ENCODE measurements at regions not wholly inside any gene's neighbourhood (a gene's known extent, or its start where the extent isn't known, plus 50 kb on each side); places are given as distances from the start of the nearest gene placed in this dataset.

DNA sequence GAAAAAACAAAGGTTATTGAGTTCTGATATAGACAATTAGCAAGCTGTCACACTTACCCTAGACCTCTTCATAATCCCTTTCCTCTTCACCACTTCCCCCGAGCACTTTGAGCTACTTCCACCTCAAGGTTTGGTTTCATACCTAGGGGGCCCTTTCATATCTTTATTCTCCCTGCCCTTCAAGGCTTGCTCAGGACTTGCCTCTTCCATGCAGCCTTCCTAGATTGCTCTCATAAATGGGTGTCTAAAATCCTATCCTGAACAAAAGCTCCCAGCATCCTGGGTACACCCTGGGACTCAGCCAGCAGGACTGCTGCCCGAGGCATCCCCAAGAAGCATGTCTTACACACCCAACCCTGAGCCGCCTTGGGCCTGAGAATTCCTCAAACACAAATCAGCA lies 157.3 kb downstream of the C5orf15 start:
- H3K9ac ChIP-seq (ENCODE audit: control insufficient read depth, insufficient read depth, low read length): no peak overlapping the region
- 17% methylated on average over 3 of the region's 3 CpGs for WGBS (ENCODE audit: insufficient coverage, insufficient replicate concordance, low lambda C conversion rate, missing lambda C conversion rate)
- H3K9me3 ChIP-seq (replicated peaks; ENCODE audit: control insufficient read depth, insufficient read depth, low read length): no peaks in the 10 kb centered on the region
- TF ChIP-seq, protein P1, sequence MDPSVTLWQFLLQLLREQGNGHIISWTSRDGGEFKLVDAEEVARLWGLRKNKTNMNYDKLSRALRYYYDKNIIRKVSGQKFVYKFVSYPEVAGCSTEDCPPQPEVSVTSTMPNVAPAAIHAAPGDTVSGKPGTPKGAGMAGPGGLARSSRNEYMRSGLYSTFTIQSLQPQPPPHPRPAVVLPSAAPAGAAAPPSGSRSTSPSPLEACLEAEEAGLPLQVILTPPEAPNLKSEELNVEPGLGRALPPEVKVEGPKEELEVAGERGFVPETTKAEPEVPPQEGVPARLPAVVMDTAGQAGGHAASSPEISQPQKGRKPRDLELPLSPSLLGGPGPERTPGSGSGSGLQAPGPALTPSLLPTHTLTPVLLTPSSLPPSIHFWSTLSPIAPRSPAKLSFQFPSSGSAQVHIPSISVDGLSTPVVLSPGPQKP (IDR thresholded peaks at IDR 0.05; ENCODE audit: low read depth, low read length): no peak
- peaks cover 0 to 1% of the 10 kb centered on the region in 2 experiments; a peak in 1 of 4 replicates for H3K27me3 ChIP-seq (replicated peaks in 1 of 2; ENCODE audit: control insufficient read depth in 2 of 2, insufficient read depth in 2 of 2, low read length in 1 of 2)
- intact Hi-C loops (cut with micrococcal nuclease; ENCODE audit: unreplicated experiment) (no loop called here), in situ Hi-C loops (cut with MboI) (no loop called here)
- no peaks in the 10 kb centered on the region for H3K79me2 ChIP-seq (ENCODE audit: control insufficient read depth, insufficient read depth, low read length)
- no peak for DNase-seq (ENCODE audit: low read depth, low spot score)
- ChIA-PET RAD21 (ENCODE audit: unreplicated experiment) (interaction anchor here (1.9 kb wide), 1 partner anchor 13 kb away, joined by 5 read pairs; no protein-coding TSS in a partner anchor), CTCF (interaction anchor here (1.0 to 1.4 kb wide), 5 partner anchors 28 to 701 kb away, joined by 3 read pairs; no protein-coding TSS in a partner anchor), POLR2A (interaction anchor here (1.7 kb wide), 1 partner anchor 10 kb away, joined by 6 read pairs; no protein-coding TSS in a partner anchor), SMC1A (ENCODE audit: uncharacterized antibody, unreplicated experiment) (interaction anchor here (0.6 to 0.9 kb wide), 2 partner anchors 11 to 40 kb away, joined by 3 read pairs; no protein-coding TSS in a partner anchor)
- H3K36me3 ChIP-seq (ENCODE audit: control insufficient read depth in 2 of 2, insufficient read depth in 2 of 2, low read length in 1 of 2): no peaks in the 10 kb centered on the region
- FAIRE-seq: no peak
- H3K4me1 ChIP-seq (ENCODE audit: control insufficient read depth, insufficient read depth, low read length): no peaks in the 10 kb centered on the region
- H3K27ac ChIP-seq (ENCODE audit: control insufficient read depth, insufficient read depth): no peak overlapping the region
- no peak overlapping the region for H2AFZ ChIP-seq (ENCODE audit: control insufficient read depth, low read depth, low read length)
- no peak for ATAC-seq
- no TSS peak for BruUV-seq (replicated peaks)
- no peak overlapping the region for H3K4me3 ChIP-seq
- no peaks in the 10 kb centered on the region for H4K20me1 ChIP-seq (ENCODE audit: control insufficient read depth, insufficient read depth)
- H3K4me2 ChIP-seq (ENCODE audit: control insufficient read depth, insufficient read depth): no peak overlapping the region

DNA sequence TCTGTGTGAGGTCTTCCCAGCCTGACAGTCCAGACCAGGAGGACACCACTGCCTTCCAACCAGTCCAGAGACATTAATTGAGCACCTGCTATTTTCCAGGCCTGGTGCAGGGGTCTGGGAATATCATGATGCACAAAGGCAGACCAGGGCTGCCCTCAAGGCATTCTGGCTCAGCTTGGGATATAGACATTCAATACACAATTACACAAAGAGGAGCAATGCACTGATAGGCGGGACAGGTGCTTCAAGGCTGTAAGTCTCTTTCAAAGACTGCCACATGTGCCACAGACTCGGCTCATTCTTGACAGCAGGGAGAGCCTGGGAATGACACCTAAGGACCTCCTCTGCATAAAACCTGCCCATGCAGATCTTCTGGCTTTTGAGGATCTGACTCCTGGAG lies 158.6 kb downstream of the C5orf15 start:
- in situ Hi-C loops (cut with MboI) (no loop called here), intact Hi-C loops (cut with micrococcal nuclease; ENCODE audit: unreplicated experiment) (no loop called here)
- FAIRE-seq: no peak
- H3K27me3 ChIP-seq (replicated peaks in 1 of 2; ENCODE audit: control insufficient read depth in 2 of 2, insufficient read depth in 2 of 2, low read length in 1 of 2): peaks cover 0 to 1% of the 10 kb centered on the region in 2 experiments; a peak in 1 of 4 replicates
- CTCF ChIA-PET: no interaction called here
- WGBS (ENCODE audit: insufficient coverage, insufficient replicate concordance, low lambda C conversion rate, missing lambda C conversion rate): 25% methylated on average over 2 of the region's 2 CpGs
- no peaks in the 10 kb centered on the region for H3K79me2 ChIP-seq (ENCODE audit: control insufficient read depth, insufficient read depth, low read length)
- H3K36me3 ChIP-seq (ENCODE audit: control insufficient read depth in 2 of 2, insufficient read depth in 2 of 2, low read length in 1 of 2): no peaks in the 10 kb centered on the region
- no peak overlapping the region for H2AFZ ChIP-seq (ENCODE audit: control insufficient read depth, low read depth, low read length)
- SMC1A ChIA-PET (ENCODE audit: uncharacterized antibody, unreplicated experiment): no interaction called here
- H3K9ac ChIP-seq (ENCODE audit: control insufficient read depth, insufficient read depth, low read length): no peak overlapping the region
- H3K9me3 ChIP-seq (replicated peaks; ENCODE audit: control insufficient read depth, insufficient read depth, low read length): no peaks in the 10 kb centered on the region
- no peaks in the 10 kb centered on the region for H4K20me1 ChIP-seq (ENCODE audit: control insufficient read depth, insufficient read depth)
- no TSS peak for BruUV-seq (replicated peaks)
- RAD21 ChIA-PET (ENCODE audit: unreplicated experiment): interaction anchor here (1.9 kb wide), 1 partner anchor 14 kb away, joined by 5 read pairs; no protein-coding TSS in a partner anchor
- ATAC-seq: no peak
- H3K4me1 ChIP-seq (ENCODE audit: control insufficient read depth, insufficient read depth, low read length): no peaks in the 10 kb centered on the region
- no peak overlapping the region for H3K4me3 ChIP-seq
- no peak for DNase-seq (ENCODE audit: low read depth, low spot score)
- no peak overlapping the region for H3K27ac ChIP-seq (ENCODE audit: control insufficient read depth, insufficient read depth)
- no peak overlapping the region for H3K4me2 ChIP-seq (ENCODE audit: control insufficient read depth, insufficient read depth)
- POLR2A ChIA-PET: interaction anchor here (0.6 to 0.7 kb wide), 2 partner anchors 32 to 55 kb away, joined by 3 read pairs; no protein-coding TSS in a partner anchor
- TF ChIP-seq ZNF24 (IDR thresholded peaks at IDR 0.05) (no peak), BHLHE40 (IDR thresholded peaks at IDR 0.05; ENCODE audit: borderline replicate concordance in 1 of 2, low read depth in 2 of 2, low read length in 1 of 2) (no peak), HCFC1 (IDR thresholded peaks at IDR 0.05; ENCODE audit: low read length) (no peak), EED (IDR thresholded peaks at IDR 0.05; ENCODE audit: low read depth) (no peak), STAT1 (conservative IDR thresholded peaks at IDR 0.05) (no peak), PAX8 (IDR thresholded peaks at IDR 0.05) (no peak), RB1 (IDR thresholded peaks at IDR 0.05; ENCODE audit: borderline replicate concordance) (no peak), KAT2A (conservative IDR thresholded peaks at IDR 0.05; ENCODE audit: control insufficient read depth, low read depth, low read length) (no peak)
- TF ChIP-seq, protein P2, sequence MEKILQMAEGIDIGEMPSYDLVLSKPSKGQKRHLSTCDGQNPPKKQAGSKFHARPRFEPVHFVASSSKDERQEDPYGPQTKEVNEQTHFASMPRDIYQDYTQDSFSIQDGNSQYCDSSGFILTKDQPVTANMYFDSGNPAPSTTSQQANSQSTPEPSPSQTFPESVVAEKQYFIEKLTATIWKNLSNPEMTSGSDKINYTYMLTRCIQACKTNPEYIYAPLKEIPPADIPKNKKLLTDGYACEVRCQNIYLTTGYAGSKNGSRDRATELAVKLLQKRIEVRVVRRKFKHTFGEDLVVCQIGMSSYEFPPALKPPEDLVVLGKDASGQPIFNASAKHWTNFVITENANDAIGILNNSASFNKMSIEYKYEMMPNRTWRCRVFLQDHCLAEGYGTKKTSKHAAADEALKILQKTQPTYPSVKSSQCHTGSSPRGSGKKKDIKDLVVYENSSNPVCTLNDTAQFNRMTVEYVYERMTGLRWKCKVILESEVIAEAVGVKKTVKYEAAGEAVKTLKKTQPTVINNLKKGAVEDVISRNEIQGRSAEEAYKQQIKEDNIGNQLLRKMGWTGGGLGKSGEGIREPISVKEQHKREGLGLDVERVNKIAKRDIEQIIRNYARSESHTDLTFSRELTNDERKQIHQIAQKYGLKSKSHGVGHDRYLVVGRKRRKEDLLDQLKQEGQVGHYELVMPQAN (conservative IDR thresholded peaks at IDR 0.05): no peak
- TF ChIP-seq, protein P3, sequence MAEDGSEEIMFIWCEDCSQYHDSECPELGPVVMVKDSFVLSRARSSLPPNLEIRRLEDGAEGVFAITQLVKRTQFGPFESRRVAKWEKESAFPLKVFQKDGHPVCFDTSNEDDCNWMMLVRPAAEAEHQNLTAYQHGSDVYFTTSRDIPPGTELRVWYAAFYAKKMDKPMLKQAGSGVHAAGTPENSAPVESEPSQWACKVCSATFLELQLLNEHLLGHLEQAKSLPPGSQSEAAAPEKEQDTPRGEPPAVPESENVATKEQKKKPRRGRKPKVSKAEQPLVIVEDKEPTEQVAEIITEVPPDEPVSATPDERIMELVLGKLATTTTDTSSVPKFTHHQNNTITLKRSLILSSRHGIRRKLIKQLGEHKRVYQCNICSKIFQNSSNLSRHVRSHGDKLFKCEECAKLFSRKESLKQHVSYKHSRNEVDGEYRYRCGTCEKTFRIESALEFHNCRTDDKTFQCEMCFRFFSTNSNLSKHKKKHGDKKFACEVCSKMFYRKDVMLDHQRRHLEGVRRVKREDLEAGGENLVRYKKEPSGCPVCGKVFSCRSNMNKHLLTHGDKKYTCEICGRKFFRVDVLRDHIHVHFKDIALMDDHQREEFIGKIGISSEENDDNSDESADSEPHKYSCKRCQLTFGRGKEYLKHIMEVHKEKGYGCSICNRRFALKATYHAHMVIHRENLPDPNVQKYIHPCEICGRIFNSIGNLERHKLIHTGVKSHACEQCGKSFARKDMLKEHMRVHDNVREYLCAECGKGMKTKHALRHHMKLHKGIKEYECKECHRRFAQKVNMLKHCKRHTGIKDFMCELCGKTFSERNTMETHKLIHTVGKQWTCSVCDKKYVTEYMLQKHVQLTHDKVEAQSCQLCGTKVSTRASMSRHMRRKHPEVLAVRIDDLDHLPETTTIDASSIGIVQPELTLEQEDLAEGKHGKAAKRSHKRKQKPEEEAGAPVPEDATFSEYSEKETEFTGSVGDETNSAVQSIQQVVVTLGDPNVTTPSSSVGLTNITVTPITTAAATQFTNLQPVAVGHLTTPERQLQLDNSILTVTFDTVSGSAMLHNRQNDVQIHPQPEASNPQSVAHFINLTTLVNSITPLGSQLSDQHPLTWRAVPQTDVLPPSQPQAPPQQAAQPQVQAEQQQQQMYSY (CRISPR knock-in tag; IDR thresholded peaks at IDR 0.05): no peak
